NCI-H128 (cell line): ENCODE measurements at regions not wholly inside any gene's neighbourhood (a gene's known extent, or its start where the extent isn't known, plus 50 kb on each side); places are given as distances from the start of the nearest gene placed in this dataset.

Experiments
- DNase-seq: peaks from one replicate; lab custom pipeline; 2025; ENCODE audit not compliant: unreplicated experiment; lab: John Stamatoyannopoulos, UW

GRCh38 chr7:79876848-79877252 lies 257.8 kb upstream of the GNAI1 start:
- no peak for DNase-seq

DNA sequence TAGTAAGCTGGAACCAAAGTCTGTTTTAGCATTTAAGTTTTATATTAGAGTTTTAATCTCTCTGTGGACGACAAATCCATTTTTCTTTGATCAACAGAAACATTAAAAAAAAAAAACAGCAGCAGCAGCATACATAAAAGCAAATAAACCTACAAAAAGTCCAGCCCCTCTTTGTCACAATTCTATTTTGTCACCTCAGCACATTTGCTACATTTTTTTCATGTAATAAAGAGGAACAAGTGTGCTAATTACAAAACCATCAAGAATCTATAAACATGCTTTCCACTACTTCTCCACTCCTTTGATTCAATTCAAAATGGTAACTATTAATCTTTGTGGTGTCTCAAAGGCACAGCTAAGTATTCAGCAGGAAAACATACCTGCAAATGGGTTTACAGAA lies 259.8 kb upstream of the GNAI1 start:
- no peak for DNase-seq

DNA sequence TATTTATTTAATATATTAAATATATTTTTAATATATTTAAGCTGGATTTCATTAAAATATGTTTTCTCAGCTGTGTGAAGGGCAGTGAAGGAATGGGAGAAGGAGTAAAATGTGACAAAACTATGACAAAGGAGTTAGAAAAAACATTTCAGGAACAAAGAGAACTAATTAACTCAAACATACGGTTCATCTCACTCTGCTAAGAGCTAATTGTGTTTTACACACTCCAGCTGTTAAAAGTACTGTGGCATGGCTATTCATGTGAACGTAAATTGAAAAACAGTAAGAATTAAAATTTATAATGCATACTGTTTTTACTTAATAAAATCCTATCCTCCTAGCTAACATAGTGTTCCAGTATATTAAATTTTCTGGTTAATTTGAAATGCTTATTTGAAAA lies 262.5 kb upstream of the GNAI1 start:
- DNase-seq, result no peak

DNA sequence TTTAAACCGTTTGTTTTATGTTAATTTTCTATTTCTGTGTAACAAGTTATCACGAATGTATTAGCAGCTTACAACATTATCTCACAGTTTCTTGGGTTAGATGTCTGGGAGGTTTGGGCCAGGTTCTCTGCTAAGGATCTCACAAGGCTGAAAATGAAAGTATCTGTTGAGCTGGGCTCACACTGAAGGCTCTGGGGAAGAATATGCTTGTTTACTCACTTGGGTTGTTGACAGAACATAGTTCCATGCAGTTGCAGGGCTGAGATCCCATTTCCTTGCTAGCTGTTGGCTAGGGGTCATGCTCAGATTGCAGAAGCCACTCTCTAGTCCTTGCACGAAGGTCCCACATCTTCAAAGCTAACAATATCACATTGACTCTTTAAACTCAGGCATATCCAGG lies 266.6 kb upstream of the GNAI1 start:
- DNase-seq, result no peak

GRCh38 chr7:79862447-79863210 lies 272.0 kb upstream of the GNAI1 start:
- DNase-seq, result no peak

GRCh38 chr7:79855172-79855571 lies 279.5 kb upstream of the GNAI1 start:
- no peak for DNase-seq

DNA sequence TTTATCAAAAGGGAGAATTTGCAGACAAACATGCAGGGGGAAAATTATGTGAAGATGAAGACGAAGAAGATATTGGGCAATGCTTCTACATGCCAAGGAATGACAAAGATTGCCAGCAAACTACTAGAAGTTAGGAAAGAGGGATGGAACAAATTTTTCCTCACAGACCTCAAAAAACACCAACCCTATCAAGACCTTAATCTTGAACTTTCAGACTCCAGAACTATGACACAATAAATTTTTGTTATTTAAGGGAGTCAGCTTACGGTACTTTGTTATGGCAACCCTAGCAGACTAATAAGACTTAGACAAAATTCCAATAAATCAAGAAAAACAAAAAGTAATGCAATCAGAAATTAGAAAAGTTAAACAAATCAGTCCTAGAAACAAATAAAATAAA lies 280.0 kb upstream of the GNAI1 start:
- no peak for DNase-seq

GRCh38 chr7:79837915-79838314 lies 296.7 kb upstream of the GNAI1 start:
- DNase-seq, result no peak

- no peak for DNase-seq
Observed at GRCh38 chr7:79833616-79834015, 301.0 kb upstream of the GNAI1 start.

GRCh38 chr7:79828866-79829265 lies 305.8 kb upstream of the GNAI1 start:
- DNase-seq, result no peak

- no peak for DNase-seq
Observed at GRCh38 chr7:79823246-79823951, 311.2 kb upstream of the GNAI1 start.

DNA sequence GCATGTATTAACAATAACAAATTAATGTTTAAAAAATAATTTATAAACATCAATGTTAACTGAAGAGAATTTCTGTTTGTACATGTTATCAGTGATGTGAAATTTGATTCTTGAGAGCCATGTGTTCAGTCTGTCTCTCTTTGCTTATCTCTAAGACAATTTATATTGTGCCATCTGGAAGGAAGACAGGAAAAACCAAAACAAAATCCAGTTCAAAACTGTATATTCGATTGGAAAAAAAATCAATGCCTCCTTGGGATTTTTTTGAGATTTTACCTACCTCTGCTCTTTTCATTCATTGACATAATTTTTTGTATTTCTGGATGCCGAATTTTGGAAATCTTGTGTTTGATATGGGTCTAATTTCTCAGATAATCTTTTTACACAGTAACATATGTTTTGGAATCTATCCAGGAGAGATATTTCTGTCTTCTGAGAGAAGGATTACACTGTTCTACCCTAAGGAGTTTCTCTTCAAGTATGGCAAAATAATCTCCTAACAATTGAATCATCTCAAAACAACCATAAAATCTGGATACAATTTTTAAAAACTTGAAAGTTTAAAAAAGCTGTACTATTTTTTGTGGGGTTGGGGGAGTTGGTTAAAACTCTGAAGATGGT lies 311.9 kb upstream of the GNAI1 start:
- DNase-seq, result no peak

DNA sequence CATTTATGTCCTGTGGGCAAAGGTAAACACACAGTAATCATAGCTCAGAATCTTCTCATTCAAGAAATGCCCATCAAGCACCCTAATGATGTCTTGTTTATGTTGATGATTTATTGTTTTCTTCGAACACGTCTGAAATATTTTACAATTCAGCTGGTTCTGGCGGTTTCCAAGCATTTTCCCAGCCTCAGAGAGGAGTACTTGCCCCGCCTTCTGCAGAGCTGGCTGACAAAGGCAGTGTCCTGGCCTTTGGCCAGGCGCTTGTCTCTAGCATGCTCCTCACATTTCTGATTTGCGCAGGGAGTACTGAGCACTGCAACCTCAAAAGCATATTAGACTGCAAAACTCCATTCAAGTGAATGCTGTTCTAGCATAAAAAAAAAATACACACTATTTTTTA lies 314.2 kb upstream of the GNAI1 start:
- peak; percentile 43 for DNase-seq

DNA sequence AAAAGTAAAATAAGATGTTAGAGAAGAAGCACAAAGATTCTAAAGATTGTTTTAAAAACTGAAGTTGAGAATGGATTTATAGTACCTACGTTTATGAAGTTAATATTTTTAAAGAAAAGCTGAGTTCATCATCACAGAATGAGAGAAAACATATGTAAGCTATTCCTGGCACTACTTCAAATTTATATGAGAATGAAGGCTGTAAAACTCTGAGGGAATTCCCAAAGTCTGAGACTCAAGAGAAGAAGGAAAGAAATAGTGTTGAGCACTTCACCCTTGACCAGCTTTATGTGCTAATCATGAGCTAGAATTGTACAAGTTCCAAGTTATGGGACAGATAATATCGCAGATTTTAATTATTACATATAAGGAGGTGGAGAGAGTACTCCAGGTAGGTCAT lies 323.7 kb upstream of the GNAI1 start:
- no peak for DNase-seq

DNA sequence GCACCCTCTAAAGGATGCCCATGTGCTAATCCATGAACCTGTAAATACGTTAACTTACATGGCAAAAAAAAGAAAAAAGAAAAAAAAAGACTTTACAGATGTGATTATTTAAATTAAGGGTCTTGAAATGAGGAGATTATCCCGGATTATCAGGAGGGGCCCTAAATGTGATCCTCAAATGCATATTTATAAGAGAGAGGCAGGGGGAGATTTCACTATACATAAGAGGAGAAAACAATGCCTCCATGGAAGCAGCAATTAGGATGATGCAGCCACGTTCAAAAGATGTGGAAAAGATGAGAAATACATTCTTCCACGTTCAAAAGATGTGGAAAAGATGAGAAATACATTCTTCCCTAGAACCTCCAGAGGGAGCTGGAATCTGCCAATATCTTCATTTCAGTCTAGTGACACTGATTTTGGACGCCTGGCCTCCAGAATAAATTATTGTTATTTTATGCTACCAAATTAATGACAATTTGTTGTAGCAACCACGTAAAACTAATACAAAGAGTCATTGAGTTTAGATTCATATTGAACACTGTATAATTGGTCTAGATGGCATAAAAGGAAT lies 328.4 kb upstream of the GNAI1 start:
- DNase-seq, result no peak

- DNase-seq, result no peak
Observed at GRCh38 chr7:79790656-79791262, 337.3 kb upstream of the MAGI2 start.

DNA sequence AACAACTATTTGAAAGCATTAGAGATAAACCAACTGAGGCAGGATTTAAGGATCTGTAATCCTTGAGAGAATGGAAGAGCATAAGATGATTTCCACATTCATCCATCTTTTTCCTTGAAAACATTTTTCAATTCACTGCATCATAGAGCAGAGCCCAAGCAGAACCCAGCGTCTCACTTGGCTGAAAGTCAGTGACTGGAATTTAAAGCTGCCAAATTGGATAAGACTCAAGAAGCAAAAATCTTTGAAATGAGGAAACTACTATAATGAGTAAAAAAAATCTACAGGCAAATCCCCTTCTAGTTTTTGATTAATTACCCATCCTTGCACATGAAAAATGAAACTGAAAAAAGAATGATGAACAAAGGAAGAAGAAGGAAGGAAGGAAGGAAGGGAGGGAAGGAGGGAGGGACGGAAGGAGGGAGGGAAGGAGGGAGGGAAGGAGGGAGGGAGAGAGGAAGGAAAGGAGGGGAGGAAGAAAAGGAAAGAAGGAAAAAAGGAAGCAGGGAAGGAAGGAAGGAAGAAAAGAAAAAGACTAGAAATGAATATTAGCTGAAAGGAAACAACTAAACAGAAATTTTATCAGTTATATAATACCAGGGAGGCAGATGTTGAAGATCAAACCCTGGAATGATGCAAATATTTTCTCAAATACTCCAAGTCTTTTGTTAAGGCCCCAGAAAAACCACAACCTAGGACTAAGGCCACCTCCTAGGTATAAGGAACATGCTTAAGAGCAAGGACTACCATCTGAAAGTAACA lies 336.3 kb upstream of the MAGI2 start:
- DNase-seq, result no peak

GRCh38 chr7:79787623-79788022 lies 334.2 kb upstream of the MAGI2 start:
- no peak for DNase-seq

DNA sequence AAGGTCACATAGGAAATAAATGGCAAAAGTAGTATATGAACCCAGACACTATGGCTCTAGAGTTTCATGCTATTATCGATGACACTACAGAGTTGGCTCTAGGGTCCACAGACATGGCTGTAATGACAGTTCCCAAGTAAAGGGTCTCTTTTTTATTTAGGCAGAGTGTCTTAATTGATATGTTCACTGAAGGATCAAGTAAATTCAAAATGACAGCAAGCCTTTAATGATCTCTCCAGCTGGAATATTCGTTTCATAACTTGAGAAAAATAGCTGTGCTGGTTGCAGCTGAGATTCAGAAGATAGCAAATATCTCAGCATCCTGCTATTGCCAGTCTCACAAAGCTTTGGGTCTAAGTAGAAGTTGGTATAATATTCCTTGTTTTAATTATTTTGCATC lies 333.6 kb upstream of the MAGI2 start:
- DNase-seq, result no peak

- no peak for DNase-seq
Observed at GRCh38 chr7:79786187-79786586, 332.7 kb upstream of the MAGI2 start.

DNA sequence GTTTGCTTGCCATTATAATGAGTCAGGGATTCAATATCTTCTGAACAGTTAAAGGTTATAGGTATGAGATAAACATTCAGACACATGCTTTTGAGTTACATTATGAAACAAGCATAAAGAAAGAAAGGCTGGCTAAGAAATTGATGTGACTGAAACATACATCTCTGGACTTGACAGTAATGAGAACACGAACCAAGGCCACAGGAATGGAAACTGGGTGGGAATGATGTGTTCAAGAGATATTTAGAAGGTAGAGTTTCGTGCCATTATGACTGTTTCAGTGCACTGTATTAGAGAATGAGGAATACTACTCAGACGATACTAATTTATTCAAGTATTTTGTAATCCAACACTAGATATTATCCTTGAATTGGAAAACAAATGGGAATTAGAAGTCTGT lies 332.1 kb upstream of the MAGI2 start:
- no peak for DNase-seq
